GM19239 (cell line): ENCODE measurements at regions not wholly inside any gene's neighbourhood (a gene's known extent, or its start where the extent isn't known, plus 50 kb on each side); places are given as distances from the start of the nearest gene placed in this dataset.

ENCODE experiments used
- DNase-seq: peaks from one replicate; pipeline ENCODE4 v3.0.0; 2011; ENCODE audit warnings: low spot score; ENCODE audit not compliant: insufficient read length
- FAIRE-seq: peaks from 2 replicates; lab custom pipeline; 2011; peaks lifted over from hg19 to GRCh38; lab: Jason Lieb, UNC

DNA sequence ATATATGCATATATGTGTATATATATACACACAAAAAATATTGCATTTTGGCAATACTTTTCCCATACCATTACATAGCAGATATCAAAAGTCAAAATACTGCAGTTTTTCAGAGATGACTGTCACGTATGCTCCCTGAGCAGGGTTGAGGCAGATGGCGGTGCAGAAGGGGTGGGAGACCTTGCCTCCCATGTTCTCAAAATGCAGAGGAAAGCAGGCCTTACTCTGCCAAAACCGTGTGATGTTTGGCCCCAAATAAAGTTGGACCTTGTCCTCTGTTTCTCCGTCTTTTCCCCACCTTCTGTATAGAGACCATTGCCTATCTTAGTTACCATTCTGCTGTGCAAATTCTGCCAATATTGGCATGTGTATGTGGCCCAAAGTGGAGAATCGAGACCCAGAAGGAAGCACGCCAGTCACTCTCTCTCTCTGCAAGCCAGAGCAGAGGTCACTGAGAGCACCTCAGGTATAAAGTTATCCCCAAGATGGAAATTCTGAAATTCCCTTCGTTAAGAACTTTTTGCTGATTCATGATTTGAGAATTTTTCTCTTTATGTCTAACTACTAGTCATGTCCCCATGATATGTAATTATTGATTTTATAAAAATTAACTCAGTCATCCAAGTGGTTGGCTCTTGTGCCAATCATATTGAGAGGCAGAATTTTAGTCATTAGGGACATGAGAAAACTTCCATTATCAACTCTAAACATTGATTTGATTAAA lies 898.8 kb downstream of the EPHA4 start:
- DNase-seq: no peak
- FAIRE-seq: no peak

DNA sequence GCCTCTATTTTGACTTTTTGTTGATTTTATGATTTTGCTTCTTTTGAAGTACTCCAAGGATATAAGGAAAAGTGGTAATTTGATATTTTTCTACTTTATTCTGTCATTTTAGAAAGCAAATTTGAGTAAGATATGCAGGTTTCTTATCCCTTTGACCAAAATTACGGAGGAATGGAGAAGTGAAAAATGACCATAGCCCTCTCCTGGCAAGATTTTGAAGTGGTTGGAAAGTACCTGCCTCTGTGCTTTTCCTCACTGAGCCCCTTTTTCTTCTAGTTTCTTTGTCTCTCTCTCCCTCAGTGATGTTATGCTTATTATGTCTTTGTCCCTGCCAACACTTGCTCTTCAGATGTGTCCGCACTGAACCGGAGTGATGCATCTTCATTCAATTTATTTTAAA lies 898.1 kb downstream of the EPHA4 start:
- DNase-seq (no peak), FAIRE-seq (no peak)

DNA sequence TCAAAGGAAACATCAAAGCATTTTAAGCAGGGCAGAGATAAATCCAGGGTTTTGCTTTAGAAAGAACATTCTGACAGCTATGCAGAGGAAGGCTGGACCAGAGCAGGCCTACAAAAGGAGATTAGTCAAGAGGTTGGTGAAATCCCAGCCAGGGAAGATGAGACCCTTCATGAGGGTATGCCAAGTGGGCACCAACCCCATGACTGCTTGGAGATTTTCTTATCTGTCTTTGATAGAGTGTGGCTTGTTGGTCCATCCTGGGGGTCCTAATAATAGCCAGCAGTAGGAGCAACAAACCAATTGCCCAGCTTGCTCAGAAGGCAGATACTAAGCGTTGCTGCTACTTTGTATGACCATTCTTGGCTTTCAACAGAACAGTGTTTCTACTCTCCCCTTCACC lies 895.4 kb downstream of the EPHA4 start:
- FAIRE-seq (no peak), DNase-seq (no peak)

DNA sequence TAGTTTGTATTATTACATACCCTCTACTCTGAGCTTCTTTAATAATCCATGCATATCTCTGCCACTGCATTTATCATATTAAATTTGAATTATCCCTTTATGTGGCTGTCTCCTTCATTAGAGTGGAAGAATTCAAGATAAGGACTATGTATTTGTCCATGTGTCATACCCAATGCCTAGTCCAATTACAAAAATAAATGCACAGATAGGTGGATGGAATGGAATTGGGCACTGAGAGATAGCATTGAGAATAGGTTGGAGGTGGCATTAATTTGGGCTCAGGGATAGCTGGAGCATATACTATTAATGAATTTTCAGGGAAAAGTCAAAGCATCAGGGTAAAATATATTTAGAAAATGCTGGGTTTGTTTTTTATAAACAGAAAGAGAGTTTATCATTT lies 893.2 kb downstream of the EPHA4 start:
- no peak for DNase-seq
- FAIRE-seq: no peak

DNA sequence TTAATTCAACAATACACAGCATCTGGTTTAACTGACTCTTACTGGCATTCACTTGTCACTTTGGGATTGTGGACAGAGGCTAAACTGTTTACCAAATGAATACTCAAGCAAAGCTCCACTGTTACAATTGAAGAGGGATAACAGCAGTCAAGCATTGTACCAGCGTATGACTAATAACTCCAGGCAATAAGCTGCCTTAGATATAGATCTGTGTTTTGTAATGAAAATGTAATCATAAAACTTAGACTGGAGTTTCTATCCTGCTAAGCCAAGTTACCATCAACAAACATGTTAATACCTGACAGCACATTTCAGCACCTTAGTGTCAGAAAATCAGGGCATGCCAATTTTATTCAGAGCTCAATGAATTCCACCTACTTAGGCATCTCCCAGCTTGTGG lies 889.5 kb downstream of the EPHA4 start:
- DNase-seq: no peak

DNA sequence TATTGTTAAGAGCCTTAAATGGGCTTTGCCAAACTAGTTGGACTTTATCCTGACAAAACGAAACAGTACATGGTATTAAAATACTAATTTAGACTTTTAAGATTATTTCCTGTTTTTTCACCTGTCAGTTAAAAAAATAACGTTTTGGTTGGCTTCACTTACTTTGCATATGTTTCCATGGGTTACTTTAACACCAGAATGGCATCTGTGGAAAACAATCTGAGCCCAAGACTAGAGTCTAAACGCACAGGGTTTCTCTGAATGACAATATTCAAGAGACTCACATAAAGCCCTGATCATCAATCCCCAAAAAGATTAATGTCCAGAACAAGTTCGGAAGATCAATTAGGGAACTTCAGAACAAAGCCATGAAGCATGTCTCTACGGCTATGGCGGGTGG lies 888.0 kb downstream of the EPHA4 start:
- no peak for FAIRE-seq
- no peak for DNase-seq

More for the DNA sequence above, 889.5 kb downstream of the EPHA4 start:
- FAIRE-seq: no peak

DNA sequence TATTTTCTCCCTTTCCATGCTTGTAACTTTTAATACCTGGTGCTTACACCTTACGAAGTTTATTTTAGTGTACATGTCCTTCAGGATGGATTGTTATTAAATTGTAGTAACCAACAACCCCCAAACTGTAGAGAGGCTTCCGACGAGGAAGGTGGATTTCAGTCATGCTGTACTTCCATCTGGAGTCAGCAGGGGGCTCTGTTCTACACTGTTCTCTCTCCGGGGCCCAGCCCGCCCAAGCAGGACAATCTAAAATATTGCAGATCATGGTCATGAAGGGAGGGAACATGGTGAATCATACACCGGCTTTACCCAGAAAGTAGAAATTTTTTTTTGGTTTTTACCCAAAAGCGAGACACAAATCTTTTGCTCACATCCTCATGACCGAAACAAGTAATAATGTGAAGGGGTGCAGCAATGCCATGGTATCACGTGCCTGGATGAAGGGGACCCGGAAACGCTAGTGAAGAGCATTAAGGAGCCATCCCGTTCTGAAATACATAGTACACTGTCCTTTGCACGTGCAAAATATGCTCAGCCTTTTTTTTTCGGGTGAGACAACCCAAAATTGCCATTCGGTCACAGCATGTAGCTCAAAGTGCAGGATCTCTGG lies 884.8 kb downstream of the EPHA4 start:
- FAIRE-seq: peak; percentile 64

DNA sequence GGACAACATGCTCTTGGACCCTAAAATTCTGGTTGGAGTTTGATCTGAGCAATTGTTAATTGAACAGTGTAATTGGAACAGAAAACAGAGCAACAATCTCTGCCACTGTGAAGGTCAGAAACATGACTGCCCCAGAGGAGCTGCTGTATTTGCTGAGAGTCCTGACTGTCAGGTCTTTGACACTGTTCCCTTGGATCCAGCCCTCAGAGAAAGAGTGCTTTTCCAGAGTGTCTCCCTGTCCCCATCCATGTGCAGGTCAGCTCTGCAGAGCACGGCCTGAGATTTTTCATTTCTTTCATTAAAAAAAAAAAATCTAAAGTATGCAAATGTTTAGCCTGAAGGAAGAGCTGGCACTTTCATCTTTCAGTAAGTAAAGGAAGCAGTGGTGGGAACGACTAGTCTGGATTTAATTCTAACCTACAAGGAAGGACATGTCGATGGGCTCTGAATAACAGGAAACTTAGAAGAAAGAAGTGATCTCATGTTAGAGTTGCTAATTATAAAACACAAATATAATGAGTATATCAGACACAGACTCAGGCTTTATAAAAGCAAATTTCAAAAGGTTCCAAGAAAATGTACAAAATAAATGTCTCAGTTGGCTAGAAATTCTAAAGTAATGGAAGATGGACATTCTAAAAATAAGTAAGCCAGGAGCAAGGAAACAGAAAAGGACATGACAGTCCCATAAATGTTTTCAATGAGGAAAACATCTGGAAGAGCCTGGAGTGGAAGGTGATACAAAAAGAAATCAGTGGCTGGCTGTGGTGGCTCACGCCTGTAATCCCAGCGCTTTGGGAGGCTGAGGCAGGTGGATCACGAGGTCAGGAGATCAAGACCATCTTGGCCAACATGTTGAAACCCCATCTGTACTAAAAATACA lies 876.5 kb downstream of the EPHA4 start:
- no peak for FAIRE-seq
- DNase-seq: no peak

More for the DNA sequence above, 884.8 kb downstream of the EPHA4 start:
- peak; percentile 16 for DNase-seq

DNA sequence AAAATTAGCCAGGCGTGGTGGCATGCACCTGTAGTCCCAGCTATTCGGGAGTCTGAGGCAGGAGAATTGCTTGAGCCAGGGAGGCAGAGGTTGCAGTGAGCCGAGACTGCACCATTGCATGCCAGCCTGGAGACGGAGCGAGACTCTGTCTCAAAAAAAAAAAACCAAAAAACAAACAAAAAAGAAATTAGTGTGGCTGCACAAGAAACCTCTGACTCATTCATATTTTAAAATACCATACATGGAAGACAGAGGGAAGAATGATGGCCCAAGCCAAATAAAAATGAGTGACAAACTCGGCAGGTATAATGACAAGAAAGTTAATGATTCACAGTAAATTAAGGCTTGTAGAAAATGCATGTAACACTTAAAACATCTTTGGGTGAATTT lies 875.8 kb downstream of the EPHA4 start:
- DNase-seq: no peak
- no peak for FAIRE-seq

DNA sequence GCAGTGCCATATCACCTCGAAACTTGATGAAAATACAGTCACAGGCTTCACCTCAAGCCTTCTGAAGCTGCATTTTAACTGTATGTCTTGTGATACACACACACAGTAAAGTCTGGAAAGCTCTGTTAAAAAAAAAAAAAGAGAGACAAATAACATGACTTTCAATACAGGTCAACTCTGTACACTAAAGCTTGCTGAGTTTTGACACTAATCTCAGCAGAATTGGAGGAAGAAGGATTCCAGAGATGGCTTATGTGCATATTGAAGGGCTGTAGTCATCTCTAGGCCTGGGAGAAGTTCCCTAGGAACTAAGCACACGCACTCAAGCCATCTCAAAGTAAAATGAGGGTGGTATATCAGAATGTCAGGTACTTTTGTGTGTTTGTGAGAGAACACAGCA lies 875.1 kb downstream of the EPHA4 start:
- no peak for DNase-seq
- FAIRE-seq: no peak

DNA sequence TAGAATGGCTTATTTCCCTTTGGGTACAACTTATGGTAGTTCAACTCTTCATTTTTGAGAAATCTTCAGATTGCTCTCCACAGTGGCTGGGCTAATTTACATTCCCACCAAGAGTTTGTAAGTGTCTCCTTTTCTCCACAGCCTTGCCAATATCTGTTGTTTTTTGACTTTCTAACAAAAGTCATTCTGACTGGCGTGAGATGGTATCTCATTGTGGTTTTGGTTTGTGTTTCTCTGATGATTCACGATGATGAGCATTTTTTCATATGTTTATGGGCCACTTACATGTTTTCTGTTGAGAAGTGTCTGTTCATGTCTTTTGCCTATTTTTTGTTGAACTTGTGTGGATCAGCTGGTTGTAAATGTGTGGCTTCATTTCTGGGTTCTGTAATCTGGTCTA lies 871.0 kb downstream of the EPHA4 start:
- FAIRE-seq: no peak

DNA sequence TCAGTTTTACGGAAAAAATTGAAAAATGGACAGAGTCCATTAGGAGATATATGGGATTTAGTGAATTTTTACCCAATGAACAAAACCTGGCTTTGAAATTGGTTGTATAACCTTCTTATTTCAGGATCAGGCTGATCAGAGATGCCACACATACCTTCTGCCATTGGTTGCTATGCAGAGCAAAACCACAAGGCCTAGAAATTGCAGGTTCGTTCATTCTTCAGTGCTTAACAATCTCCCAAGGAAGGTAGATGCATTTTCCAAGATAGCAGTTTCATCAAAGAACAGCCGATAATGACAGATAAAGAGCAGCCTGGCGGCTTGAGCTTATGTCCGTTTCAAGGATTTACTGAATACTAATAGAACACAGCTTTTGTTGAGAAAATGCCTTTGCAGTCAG lies 868.8 kb downstream of the EPHA4 start:
- DNase-seq (no peak), FAIRE-seq (no peak)

More for the DNA sequence above, 871.0 kb downstream of the EPHA4 start:
- no peak for DNase-seq

DNA sequence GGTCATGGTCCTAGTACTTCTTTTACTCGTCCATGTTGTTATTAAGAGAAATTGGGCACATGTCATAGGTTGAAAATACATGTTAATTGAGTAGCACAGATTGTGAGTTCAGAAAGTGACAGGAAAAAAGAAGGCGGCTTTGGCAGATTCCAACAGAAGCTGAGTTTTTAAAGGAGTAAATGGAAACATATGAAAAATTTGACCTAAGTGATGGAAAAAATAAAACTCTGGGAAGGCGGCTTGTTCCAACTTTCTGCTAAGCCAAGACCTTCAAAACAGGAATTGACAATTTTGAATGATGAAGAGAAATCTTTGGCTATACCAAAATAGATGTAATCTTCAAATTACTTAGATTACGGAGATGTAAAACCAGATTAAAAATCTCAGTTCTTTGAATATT lies 868.0 kb downstream of the EPHA4 start:
- no peak for DNase-seq
- FAIRE-seq: no peak

DNA sequence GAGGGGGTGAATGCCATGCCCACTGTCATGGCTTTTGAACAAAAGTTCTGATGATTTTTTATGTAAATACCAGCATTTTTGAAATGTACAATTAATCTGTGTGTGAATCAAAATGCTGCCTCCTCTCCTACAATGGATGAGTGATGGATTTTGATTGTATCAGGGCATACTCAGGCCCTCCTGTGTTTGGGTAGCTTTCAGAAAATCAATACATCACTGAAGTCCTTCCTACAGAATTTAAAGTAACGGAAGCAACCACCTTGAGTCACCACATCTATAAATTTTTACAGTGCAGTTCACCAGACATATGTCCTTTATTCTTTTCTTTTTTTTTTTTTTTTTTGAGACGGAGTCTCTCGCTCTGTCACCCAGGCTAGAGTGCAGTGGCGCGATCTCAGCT lies 867.3 kb downstream of the EPHA4 start:
- no peak for FAIRE-seq
- DNase-seq: no peak

DNA sequence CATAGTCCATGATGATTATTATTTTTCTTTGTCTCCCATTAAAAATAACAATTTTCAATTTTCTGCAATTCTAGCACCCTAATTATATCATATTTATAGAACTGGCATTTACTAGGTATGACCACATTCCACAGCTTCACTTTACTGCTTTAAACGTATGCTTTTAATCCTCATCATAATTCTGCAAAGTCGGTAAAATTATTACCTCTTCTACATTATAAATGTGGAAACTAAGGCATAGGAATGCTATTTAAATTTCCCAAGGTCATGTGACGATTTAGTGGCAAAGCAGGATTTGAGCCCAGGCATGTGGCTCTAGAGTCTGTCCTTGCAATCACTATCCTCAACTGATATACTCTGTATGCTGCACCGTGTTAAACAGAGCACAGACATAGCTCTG lies 866.4 kb downstream of the EPHA4 start:
- FAIRE-seq (no peak), DNase-seq (no peak)

DNA sequence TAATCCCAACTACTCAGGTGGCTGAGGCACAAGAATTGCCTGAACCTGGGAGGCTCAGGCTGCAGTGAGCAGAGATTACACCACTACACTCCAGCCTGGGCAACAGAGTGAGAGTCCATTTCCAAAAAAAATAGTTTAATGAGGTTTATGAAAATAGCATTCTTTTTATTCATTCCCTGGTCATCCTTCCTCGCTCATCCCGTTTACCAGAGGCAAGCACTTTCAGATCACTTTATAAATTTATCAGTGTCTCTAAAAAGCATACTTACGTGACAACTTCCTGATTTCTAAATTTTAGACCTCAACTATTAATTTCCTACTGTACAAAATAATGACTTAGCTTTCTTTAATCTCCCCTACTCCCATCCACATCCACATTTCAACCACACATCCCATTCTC lies 864.8 kb downstream of the EPHA4 start:
- FAIRE-seq (no peak), DNase-seq (no peak)

DNA sequence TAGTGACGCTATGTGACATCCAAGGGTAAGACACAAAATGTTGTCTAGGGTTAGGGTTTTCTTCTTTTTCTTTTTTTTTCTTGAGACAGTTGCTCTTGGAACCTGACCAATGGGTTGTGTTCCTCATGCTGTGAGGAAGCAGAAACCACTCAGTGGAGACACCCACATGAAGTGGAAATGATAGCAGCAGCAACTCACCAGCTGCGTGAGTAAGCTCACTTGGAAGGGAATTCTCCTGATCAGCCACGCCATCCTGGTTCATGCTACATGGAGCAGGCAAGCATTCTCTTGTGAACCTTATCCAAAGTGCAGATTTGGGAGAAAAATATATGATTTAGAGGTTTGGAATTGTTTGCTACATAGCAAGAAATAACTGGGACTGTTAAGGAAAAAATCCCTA lies 863.7 kb downstream of the EPHA4 start:
- no peak for FAIRE-seq
- DNase-seq: no peak

DNA sequence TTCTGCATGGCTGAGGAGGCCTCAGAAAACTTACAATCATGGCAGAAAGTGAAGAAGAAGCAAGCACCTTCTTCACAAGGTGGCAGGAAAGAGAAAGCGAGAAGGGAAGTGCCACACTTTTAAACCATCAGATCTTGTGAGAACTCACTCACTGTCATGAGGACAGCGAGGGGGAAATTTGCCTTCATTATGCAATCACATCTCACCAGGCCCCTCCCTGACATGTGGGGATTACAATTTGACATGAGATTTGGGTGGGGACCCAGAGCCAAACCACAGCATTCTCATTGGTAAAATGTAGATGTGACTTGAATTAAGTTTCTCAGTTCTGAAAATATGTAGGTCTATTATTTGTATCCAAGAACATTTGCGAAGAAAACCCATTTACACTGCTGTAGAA lies 854.8 kb downstream of the EPHA4 start:
- FAIRE-seq: no peak
- DNase-seq: no peak

DNA sequence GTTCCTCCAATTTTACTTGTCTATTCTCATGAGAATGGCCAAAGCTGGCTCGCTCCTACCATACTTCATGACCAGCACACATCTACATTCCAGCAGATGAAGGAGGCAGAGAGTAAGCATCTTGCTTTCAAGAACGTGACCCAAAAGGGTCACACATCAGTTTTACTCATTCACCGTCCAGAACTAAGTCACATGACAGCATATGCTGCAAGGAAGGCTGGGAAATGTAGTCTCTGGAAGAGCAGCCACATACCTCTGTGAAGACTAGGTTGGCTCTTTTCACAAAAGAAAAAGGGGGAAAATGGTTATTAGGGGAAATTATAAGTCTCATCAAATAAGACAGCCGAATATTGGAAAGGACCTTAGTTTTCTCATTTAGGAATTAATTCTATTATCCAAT lies 835.3 kb downstream of the EPHA4 start:
- DNase-seq (no peak), FAIRE-seq (no peak)

DNA sequence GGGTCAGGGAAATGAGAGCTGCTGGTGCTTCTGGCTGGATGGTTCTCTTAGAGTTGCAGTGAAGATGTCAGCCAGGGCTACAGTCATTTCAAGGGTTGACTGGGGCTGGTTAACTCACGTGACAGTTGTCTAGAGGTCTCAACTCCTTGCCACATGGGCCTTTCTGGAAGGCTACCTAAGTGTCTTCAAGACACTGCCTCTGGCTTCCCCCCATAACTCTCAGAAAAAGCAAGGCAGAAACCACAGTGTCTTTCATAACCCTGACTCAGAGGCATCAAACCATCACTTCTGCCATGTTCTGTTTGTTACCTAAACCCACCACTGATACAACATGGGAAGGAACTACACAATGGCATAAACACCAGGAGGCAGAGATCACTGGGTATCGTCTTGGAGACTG lies 828.9 kb downstream of the EPHA4 start:
- no peak for FAIRE-seq
- no peak for DNase-seq

DNA sequence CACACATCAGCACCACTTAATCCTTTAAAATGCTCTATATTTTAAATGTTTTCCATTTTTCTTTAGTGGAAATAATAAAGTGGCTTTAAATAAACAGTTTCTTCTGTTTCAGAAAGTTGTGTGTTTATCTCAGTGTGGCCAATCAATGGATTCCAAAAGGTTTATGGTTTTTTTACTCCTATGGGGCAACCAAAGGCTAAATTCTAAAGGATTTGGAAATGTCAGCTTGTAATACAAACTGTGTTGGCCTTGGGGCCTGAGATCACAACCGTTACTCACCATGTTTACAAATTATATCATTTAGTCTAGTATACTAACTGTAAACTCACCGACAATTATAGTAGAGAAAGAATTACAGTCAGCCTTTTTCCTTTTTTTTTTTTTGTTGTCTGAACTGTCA lies 827.2 kb downstream of the EPHA4 start:
- DNase-seq: no peak
- no peak for FAIRE-seq
